ENCODE measurements at regions not wholly inside any gene's neighbourhood (a gene's known extent, or its start where the extent isn't known, plus 50 kb on each side); places are given as distances from the start of the nearest gene placed in this dataset.

GRCh38 chr9:135240222-135240621 lies 152.8 kb downstream of the OLFM1 start:
- DNase-seq (ENCODE audit: low read depth in 2 of 2), result no peak

GRCh38 chr9:135240871-135241311 lies 153.4 kb downstream of the OLFM1 start:
- no peak for DNase-seq (ENCODE audit: low read depth in 2 of 2)

GRCh38 chr9:135241381-135242048 lies 154.0 kb downstream of the OLFM1 start:
- no peak for DNase-seq (ENCODE audit: low read depth in 2 of 2)

- DNase-seq (ENCODE audit: low read depth in 2 of 2), result no peak
These were observed 154.6 kb downstream of the OLFM1 start for GRCh38 chr9:135242049-135242396.

- DNase-seq (ENCODE audit: low read depth in 2 of 2), result no peak
These were observed 154.9 kb downstream of the OLFM1 start for GRCh38 chr9:135242406-135242805.

GRCh38 chr9:135243201-135244190 lies 156.0 kb downstream of the OLFM1 start:
- DNase-seq (ENCODE audit: low read depth in 2 of 2), result no peak

GRCh38 chr9:135244271-135245221 lies 157.1 kb downstream of the OLFM1 start:
- no peak for DNase-seq (ENCODE audit: low read depth in 2 of 2)

GRCh38 chr9:135245482-135246247 lies 158.2 kb downstream of the OLFM1 start:
- DNase-seq (ENCODE audit: low read depth in 2 of 2), result no peak

GRCh38 chr9:135246248-135247205 lies 159.1 kb downstream of the OLFM1 start:
- DNase-seq (ENCODE audit: low read depth in 2 of 2), result no peak

GRCh38 chr9:135247227-135247930 lies 159.9 kb downstream of the OLFM1 start:
- DNase-seq (ENCODE audit: low read depth in 2 of 2), result no peak

GRCh38 chr9:135248111-135248510 lies 160.6 kb downstream of the OLFM1 start:
- DNase-seq (ENCODE audit: low read depth in 2 of 2), result no peak

- no peak for DNase-seq (ENCODE audit: low read depth in 2 of 2)
These were observed 161.3 kb downstream of the OLFM1 start for GRCh38 chr9:135248721-135249120.

- no peak for DNase-seq (ENCODE audit: low read depth in 2 of 2)
These were observed 161.7 kb downstream of the OLFM1 start for GRCh38 chr9:135249191-135249590.

- no peak for DNase-seq (ENCODE audit: low read depth in 2 of 2)
These were observed 162.2 kb downstream of the OLFM1 start for GRCh38 chr9:135249711-135250110.

GRCh38 chr9:135251331-135251761 lies 163.9 kb downstream of the OLFM1 start:
- no peak for DNase-seq (ENCODE audit: low read depth in 2 of 2)

GRCh38 chr9:135251996-135252760 lies 164.7 kb downstream of the OLFM1 start:
- no peak for DNase-seq (ENCODE audit: low read depth in 2 of 2)

- no peak for DNase-seq (ENCODE audit: low read depth in 2 of 2)
These were observed 165.5 kb downstream of the OLFM1 start for GRCh38 chr9:135252980-135253304.

- no peak for DNase-seq (ENCODE audit: low read depth in 2 of 2)
These were observed 166.0 kb downstream of the OLFM1 start for GRCh38 chr9:135253305-135254004.

Measured in activated CD4-positive, alpha-beta T cell treated with anti-CD3 and anti-CD28 coated beads for 24 hours (primary cell).